KOPT-K1 (cell line): ENCODE measurements at regions not wholly inside any gene's neighbourhood (a gene's known extent, or its start where the extent isn't known, plus 50 kb on each side); places are given as distances from the start of the nearest gene placed in this dataset.

Experiments used
- H3K27ac ChIP-seq: fragments of 200-600 bp; sonication (generic); 2 replicates; pipeline ENCODE4 v1.5.1; 2016; ENCODE audit warnings: antibody characterized with exemption, mild to moderate bottlenecking, low read depth, low read length; ENCODE audit not compliant: poor library complexity, severe bottlenecking
- H3K36me3 ChIP-seq: fragments of 200-600 bp; sonication (generic); 2 replicates; pipeline ENCODE4 v1.5.1; 2017; ENCODE audit warnings: antibody characterized with exemption, mild to moderate bottlenecking, low read length, moderate library complexity; ENCODE audit not compliant: insufficient read depth
- H3K9me3 ChIP-seq: fragments of 200-600 bp; sonication (generic); 2 replicates; pipeline ENCODE4 v1.5.1; 2017; ENCODE audit warnings: antibody characterized with exemption, low read length, mild to moderate bottlenecking; ENCODE audit not compliant: insufficient read depth, poor library complexity, severe bottlenecking

DNA sequence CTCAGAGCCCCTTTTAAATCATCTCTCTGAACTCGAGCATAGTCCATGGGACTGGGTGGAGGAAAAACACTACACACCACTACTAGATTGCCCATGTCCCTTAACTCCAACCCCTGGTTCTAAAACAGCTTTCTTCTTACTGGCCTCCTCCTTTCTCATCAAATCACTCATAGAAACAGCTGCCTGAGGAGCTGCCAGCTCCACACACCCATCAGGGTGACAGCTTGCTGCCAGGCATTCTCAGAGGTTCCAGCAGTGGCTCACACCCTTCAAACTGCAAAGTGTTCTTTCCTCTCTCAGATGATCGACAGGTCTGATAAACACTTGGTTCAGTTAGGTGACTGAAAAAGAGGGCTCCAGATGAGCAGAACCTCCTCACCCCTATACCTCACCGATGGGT, 543.0 kb upstream of the PLXNA2 start:
- Histone ChIP-seq H3K9me3 (no peaks in the 10 kb centered on the region), H3K27ac (no peak overlapping the region), H3K36me3 (no peaks in the 10 kb centered on the region)

DNA sequence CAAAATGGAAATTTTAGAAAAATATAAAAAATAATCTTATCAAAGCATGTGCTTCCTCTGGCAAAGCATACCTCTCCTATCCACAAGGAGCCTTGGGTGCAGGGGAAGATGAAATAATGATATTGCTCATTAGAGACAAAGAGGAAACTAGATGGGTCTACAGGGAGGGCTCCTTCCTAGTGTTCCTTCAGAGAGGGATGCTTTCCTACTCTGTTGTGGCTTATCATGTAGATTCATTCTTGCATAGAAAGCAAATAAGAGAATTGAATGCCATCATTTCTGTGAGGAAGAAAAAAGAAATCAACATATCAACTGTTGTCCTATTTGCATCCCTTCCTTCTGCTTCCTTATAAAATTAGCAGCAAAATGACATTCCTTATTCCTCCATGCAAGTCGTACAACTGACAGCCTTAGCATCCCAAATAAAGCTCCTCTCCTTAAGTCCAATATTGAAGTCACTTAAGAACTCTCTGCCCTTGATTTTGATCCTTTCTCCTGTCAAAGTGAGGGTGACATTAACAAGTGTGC, 543.9 kb upstream of the PLXNA2 start:
- H3K36me3 ChIP-seq: no peaks in the 10 kb centered on the region
- no peak overlapping the region for H3K27ac ChIP-seq
- no peaks in the 10 kb centered on the region for H3K9me3 ChIP-seq

- Histone ChIP-seq H3K36me3 (no peaks in the 10 kb centered on the region), H3K9me3 (no peaks in the 10 kb centered on the region), H3K27ac (no peak overlapping the region)
These were observed 547.3 kb upstream of the PLXNA2 start for GRCh38 chr1:208791456-208791855.

DNA sequence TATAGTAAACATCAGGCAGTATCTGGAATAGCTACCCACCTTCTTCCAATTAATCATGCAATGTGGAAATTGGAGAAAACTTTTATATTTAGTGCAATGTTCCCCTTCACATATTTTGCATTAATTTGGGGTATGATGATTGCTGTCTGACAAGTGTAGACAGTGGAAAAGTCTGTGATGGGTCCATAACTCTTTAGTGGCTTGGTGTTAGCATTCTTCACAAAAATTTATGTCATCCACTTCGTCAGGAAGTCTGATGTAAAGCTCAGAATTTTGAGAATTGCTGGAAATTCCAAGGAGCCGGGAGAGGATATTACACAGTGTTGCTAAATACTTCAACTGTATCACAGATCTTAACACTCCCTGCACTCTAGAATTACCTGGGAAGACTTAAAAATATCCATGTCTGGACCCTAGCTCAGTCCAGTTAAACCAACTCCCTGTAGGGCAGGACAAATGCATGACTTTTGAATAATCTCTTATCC, 549.7 kb upstream of the PLXNA2 start:
- Histone ChIP-seq H3K9me3 (no peaks in the 10 kb centered on the region), H3K27ac (no peak overlapping the region), H3K36me3 (no peaks in the 10 kb centered on the region)

DNA sequence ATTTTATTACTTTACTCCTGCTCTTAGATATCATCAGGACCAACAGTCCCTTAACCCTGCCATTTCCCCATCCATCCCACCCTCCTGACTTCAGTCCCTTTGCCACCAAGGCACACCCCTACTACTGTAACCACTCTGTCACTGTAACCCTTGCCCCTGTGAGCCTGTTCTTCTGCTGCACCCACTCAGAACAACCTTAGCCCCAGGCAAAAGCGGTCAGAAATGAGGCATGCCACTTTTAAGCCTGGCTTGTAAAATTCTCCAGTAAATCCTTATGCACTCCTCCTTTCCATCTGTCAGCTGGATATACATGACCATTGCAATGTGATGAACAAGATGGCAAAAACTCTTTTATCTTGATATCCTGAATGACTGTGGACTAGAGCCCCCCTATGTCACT, 555.0 kb upstream of the PLXNA2 start:
- Histone ChIP-seq H3K36me3 (no peaks in the 10 kb centered on the region), H3K27ac (no peak overlapping the region), H3K9me3 (no peaks in the 10 kb centered on the region)

DNA sequence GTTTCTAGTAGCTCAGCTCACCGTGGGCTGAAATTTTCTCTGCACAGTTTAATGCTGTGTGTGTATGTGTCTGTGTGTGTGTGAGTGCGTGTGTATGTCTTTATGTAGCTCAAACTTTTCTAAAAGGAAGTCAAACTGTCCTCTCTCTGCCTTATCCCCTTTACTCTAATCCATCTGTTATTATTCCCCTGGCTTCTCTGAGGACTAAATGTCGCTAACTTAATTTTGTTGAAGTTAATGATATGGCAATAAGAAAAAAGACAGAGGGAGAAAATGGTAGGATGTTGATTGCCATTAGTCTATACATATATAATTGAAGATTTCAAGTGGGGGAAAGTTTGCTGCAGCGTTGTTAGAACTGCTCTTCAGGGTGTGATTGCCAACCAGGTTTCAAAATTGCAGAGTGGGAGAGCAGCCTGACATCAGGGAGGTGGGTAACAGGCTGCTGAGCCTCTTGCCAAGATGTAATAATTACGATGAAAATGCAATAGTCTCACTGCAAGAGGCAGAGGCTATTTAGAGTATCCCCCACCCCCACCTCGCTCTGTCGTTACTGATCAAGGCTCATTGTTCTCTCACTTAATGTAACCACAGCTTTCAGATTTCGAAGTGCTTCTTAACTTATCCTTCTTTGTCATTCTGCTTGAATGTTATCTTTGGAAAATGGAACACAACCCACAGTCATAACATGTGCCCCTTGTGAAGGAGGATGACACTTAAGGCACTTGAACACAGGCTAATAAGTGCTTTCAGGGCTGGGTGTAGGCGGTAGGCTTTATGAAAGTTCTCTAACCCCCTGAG, 559.0 kb upstream of the PLXNA2 start:
- Histone ChIP-seq H3K27ac (no peak overlapping the region), H3K9me3 (no peaks in the 10 kb centered on the region), H3K36me3 (no peaks in the 10 kb centered on the region)

DNA sequence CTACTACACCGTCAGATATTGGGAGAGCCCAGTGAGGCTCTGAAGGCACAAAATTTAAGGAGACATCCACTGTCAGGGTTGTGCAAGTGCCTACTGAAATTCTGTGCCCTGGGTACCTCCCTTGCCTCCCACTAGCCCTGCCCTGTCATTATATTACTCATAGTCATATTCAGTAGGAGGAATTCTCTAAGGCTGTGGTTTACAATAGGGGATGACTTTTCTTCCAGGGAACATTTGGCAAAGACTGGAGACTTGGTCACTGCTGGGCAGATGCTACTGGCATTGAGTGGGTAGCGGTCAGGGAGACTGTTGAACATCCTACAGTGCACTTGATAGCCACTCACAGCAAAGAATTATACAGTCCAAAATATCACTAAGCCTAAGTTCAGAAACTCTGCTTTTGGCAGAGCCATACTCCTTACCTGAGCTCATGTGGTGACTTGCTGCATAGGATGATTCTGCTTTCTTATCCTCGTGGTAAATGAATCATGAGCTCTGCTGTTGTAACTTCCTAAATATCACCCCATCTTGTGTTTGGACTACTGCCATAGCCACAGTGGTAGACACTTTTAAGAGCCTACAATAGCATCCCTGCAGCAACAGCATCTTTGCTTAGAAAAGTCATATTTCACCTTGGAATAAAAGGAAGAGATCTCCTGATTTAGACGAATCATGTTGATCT, 563.4 kb upstream of the PLXNA2 start:
- H3K36me3 ChIP-seq: no peaks in the 10 kb centered on the region
- no peaks in the 10 kb centered on the region for H3K9me3 ChIP-seq
- H3K27ac ChIP-seq: no peak overlapping the region

DNA sequence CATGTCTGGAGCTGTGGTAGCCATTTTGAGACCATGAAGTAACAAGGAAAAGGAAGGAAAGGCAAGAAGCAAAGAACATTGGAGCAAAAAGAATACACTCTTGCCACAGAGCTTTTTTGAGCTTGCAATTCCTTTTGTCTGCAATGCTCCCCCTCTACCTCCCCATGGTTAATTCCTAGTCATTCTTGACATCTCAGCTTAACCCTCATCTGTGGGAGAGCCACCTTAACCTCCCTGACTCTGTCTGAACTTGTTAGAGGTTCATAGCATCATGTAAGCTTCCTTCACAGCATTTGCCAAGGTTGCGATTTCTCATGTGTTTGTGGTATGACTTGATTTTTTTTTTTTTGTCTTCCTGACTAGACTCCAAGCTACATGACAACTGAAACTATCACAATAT, 564.1 kb upstream of the PLXNA2 start:
- Histone ChIP-seq H3K36me3 (no peaks in the 10 kb centered on the region), H3K27ac (no peak overlapping the region), H3K9me3 (no peaks in the 10 kb centered on the region)

- Histone ChIP-seq H3K9me3 (no peaks in the 10 kb centered on the region), H3K36me3 (no peaks in the 10 kb centered on the region), H3K27ac (no peak overlapping the region)
These were observed 565.7 kb upstream of the PLXNA2 start for GRCh38 chr1:208809876-208810275.

DNA sequence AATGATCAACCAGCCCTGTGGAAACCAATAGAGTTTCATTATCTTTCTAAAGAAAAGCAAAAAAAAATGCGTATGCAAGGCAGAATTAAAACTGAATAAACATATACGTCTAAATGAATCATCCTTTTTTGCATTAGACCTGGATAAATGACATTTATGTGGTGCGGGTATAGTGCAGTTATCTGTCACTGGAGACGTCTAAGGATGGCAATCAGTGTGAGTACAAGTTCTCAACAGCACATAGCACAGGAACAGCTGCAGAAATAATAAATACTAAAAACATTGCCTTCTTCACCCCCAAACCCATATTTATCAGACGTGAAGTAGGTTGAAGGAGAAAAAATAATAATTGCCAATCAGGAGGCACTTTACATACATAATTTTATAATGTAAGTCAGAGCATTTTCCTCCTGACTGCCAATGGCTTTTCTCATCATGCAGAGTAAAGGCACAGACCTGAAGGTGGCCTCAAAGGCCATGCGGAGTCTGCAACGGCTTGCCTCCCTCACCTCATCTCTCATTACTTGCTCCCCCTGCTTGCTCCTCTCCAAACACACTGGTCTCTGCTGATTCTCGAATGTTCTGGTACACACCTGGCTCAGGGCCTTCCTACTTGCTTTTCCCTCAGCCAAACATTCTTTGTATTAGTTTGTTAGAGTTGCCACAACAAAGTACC, 574.7 kb upstream of the PLXNA2 start:
- Histone ChIP-seq H3K9me3 (no peaks in the 10 kb centered on the region), H3K36me3 (no peaks in the 10 kb centered on the region), H3K27ac (no peak overlapping the region)

DNA sequence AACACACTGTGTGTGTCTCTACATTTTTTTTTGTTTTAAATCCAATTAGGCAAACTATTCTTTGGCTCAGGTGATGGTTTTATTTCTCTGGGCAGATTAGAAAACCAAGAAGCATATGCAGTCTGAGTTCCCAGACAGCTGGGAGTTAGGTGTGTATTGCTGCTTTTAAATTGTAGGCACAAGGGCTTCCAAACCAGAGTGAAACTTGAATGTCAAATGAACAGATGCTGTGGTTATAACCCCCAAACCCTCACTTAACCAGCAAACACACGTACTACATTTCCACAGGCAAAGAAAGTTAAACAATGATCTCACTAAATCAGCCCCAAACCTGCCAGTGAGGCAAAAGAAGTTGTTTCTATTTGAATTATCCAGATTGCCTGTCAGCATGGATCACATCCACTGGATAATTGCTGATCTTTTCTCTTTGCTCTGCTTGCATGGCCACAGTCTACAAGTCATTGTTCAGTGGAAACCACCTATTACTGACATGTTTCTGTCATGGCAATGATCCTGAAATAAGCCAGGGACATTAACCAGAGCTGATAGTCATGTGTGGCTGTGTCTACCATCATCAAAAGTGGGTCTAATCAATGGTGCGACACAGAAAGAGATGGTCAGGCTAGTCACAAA, 576.5 kb upstream of the PLXNA2 start:
- no peaks in the 10 kb centered on the region for H3K9me3 ChIP-seq
- no peaks in the 10 kb centered on the region for H3K36me3 ChIP-seq
- no peak overlapping the region for H3K27ac ChIP-seq

DNA sequence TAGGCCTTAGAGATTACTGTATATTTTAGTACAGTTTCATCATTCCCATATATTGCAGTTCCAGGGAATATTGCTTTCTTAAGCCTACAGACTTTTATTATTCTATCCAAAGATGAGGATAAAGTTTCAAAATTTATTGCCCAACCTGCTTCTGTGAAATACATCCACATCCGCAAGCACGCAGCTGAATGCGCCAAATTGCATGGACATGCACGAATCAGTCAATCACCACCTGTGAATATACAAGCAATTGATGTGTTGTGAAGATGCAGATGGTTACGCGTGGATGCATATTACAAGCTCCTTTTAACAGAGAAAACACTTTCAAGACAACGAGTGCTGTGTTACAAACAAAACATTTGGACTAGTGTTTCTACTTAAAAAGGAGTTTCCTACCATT, 577.8 kb upstream of the PLXNA2 start:
- H3K9me3 ChIP-seq: no peaks in the 10 kb centered on the region
- H3K36me3 ChIP-seq: no peaks in the 10 kb centered on the region
- H3K27ac ChIP-seq: no peak overlapping the region

- Histone ChIP-seq H3K36me3 (no peaks in the 10 kb centered on the region), H3K27ac (no peak overlapping the region), H3K9me3 (no peaks in the 10 kb centered on the region)
These were observed 581.1 kb upstream of the PLXNA2 start for GRCh38 chr1:208825300-208825699.

DNA sequence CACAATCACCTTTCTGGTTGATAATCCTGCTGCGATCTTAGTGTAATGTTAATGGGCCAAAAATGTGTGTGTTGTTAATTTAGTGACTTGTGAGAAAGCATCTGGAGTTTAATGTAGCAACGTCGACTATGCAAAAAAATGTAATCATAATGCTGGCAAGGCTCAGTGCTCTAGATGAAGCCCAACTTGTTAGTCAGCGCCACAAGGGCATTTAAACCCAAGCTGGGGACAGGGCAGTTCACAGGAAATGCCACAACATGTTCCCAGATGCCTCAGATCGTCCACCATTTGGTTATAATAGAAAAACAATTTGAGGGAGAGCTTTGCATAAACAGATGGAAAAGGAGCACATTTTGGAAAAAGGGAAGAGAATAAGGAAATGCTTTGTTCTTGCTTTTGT, 585.4 kb upstream of the PLXNA2 start:
- H3K27ac ChIP-seq: no peak overlapping the region
- no peaks in the 10 kb centered on the region for H3K9me3 ChIP-seq
- H3K36me3 ChIP-seq: no peaks in the 10 kb centered on the region
